ENCODE measurements at regions not wholly inside any gene's neighbourhood (a gene's known extent, or its start where the extent isn't known, plus 50 kb on each side); places are given as distances from the start of the nearest gene placed in this dataset.

DNA sequence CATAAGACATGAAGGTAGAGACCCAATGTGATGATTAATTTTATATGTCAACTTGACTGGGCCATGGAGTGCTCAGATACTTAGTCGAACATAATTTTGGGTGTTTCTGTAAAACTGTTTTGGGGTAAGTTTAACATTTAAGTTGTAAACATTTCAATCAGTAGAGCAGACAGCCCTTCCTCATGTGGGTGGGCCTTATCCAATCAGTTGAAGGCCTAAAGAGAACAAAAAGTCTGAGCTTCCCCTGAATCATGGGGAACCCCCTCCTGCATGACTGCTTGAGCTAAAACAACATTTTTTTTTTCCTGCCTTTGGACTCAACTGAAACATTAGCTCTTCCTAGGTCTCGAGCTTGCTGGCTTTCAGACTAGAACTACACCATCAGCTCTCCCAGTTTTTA lies 327.3 kb upstream of the SOX9 start:
- Histone ChIP-seq H3K9ac (replicated peaks in 1 of 4; ENCODE audit: extremely low read depth in 1 of 4, low read depth in 3 of 4, low read length in 3 of 4) (no peak overlapping the region), H4K5ac (ENCODE audit: insufficient read length, low read depth, low read length) (no peak overlapping the region), H3K4ac (replicated peaks; ENCODE audit: insufficient read length, low read depth, low read length) (no peak overlapping the region), H4K20me1 (replicated peaks in 1 of 2; ENCODE audit: control insufficient read depth in 1 of 2, insufficient read depth in 2 of 2, low read length in 2 of 2) (no peaks in the 10 kb centered on the region), H2BK5ac (ENCODE audit: low read depth, low read length) (no peak overlapping the region), H3K27ac (ENCODE audit: low read depth, low read length) (no peak overlapping the region), H2BK15ac (ENCODE audit: low read length) (no peak overlapping the region), H3K14ac (ENCODE audit: insufficient read length) (no peak overlapping the region), H2BK120ac (replicated peaks; ENCODE audit: low read depth, low read length) (no peak overlapping the region), H2AFZ (ENCODE audit: low read length) (no peak overlapping the region), H3K79me2 (ENCODE audit: control insufficient read depth in 1 of 2, insufficient read depth in 2 of 2, low read length in 2 of 2) (no peaks in the 10 kb centered on the region), H3K23ac (ENCODE audit: insufficient read length) (no peak overlapping the region), H2BK12ac (ENCODE audit: low read depth, low read length) (no peak overlapping the region), H3K4me1 (replicated peaks in 1 of 4; ENCODE audit: control insufficient read depth in 3 of 4, insufficient read depth in 4 of 4, low read length in 3 of 4) (no peaks in the 10 kb centered on the region), H3K79me1 (ENCODE audit: low read depth, low read length) (no peaks in the 10 kb centered on the region), H3K27me3 (replicated peaks in 1 of 4; ENCODE audit: control insufficient read depth in 3 of 4, extremely low read depth in 1 of 4, insufficient read depth in 3 of 4, low read length in 3 of 4) (no peaks in the 10 kb centered on the region), H3K4me2 (ENCODE audit: insufficient read depth in 1 of 2, low read depth in 2 of 2, low read length in 2 of 2) (no peak overlapping the region), H4K91ac (replicated peaks; ENCODE audit: insufficient read length, low read length) (no peak overlapping the region), H3K9me3 (ENCODE audit: insufficient read depth in 2 of 2, low read depth in 1 of 2, low read length in 1 of 2) (no peaks in the 10 kb centered on the region), H2AK5ac (ENCODE audit: low read depth, low read length) (no peak overlapping the region), H3K18ac (ENCODE audit: extremely low read depth, low read length) (no peak overlapping the region), H4K8ac (ENCODE audit: extremely low read depth, insufficient read depth, low read length) (no peak overlapping the region), H3K4me3 (ENCODE audit: extremely low read depth in 1 of 4, insufficient read depth in 2 of 4, low read depth in 3 of 4, low read length in 4 of 4) (no peak overlapping the region), H3K36me3 (ENCODE audit: control insufficient read depth in 2 of 4, insufficient read depth in 4 of 4, low read length in 3 of 4) (no peaks in the 10 kb centered on the region), H3K23me2 (ENCODE audit: low read depth, low read length) (no peaks in the 10 kb centered on the region), H2BK20ac (ENCODE audit: low read length) (no peak overlapping the region), H3K56ac (replicated peaks; ENCODE audit: insufficient read length, low read depth, low read length) (no peak overlapping the region)
- WGBS, 2 experiments (ENCODE audit: extremely low coverage in 1 of 2, insufficient coverage in 1 of 2, insufficient read length in 1 of 2, insufficient replicate concordance in 2 of 2, low coverage in 1 of 2, low lambda C conversion rate in 2 of 2, missing lambda C conversion rate in 1 of 2): 52% methylated on average over 2 of the region's 2 CpGs; no CpG with 5 or more reads in 1 of the 2 experiments
- DNase-seq (ENCODE audit: low read depth in 1 of 2, low spot score in 2 of 2) (no peak), FAIRE-seq (no peak)
- TF ChIP-seq SIRT6 (IDR thresholded peaks at IDR 0.05; ENCODE audit: low read length) (no peak), KDM4A (IDR thresholded peaks at IDR 0.05; ENCODE audit: low read depth, low read length, severe bottlenecking) (no peak), CEBPB (IDR thresholded peaks at IDR 0.05; ENCODE audit: low read depth, low read length) (no peak)
- TF ChIP-seq, protein P1, sequence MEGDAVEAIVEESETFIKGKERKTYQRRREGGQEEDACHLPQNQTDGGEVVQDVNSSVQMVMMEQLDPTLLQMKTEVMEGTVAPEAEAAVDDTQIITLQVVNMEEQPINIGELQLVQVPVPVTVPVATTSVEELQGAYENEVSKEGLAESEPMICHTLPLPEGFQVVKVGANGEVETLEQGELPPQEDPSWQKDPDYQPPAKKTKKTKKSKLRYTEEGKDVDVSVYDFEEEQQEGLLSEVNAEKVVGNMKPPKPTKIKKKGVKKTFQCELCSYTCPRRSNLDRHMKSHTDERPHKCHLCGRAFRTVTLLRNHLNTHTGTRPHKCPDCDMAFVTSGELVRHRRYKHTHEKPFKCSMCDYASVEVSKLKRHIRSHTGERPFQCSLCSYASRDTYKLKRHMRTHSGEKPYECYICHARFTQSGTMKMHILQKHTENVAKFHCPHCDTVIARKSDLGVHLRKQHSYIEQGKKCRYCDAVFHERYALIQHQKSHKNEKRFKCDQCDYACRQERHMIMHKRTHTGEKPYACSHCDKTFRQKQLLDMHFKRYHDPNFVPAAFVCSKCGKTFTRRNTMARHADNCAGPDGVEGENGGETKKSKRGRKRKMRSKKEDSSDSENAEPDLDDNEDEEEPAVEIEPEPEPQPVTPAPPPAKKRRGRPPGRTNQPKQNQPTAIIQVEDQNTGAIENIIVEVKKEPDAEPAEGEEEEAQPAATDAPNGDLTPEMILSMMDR (IDR thresholded peaks at IDR 0.05; ENCODE audit: control extremely low read depth in 1 of 3, insufficient read depth in 1 of 3, low read depth in 1 of 3, low read length in 3 of 3): no peak
- CTCF ChIA-PET (ENCODE audit: partially characterized antibody): interaction anchor here (0.6 to 0.7 kb wide), 2 partner anchors 12 to 28 kb away, joined by 3 read pairs; no protein-coding TSS in a partner anchor
- POLR2A ChIA-PET (ENCODE audit: partially characterized antibody): no interaction called here
